ENCODE measurements at regions not wholly inside any gene's neighbourhood (a gene's known extent, or its start where the extent isn't known, plus 50 kb on each side); places are given as distances from the start of the nearest gene placed in this dataset.

GRCh38 chr17:59451706-59452105 is 113.7 kb upstream of the DHX40 start:
- Histone ChIP-seq H3K9ac (ENCODE audit: low read length) (no peak overlapping the region), H3K9me3 (ENCODE audit: control insufficient read depth, low read length) (no peaks in the 10 kb centered on the region), H3K36me3 (ENCODE audit: control insufficient read depth, insufficient read depth, low read length, severe bottlenecking) (no peaks in the 10 kb centered on the region), H3K4me1 (ENCODE audit: control insufficient read depth, insufficient read depth, low read length) (peaks cover 3% of the 10 kb centered on the region), H3K27me3 (replicated peaks; ENCODE audit: control insufficient read depth, insufficient read depth, low read length) (no peaks in the 10 kb centered on the region), H3K4me3 (ENCODE audit: low read length) (no peak overlapping the region)
- peak; percentile 19 for DNase-seq (ENCODE audit: low read depth)

DNA sequence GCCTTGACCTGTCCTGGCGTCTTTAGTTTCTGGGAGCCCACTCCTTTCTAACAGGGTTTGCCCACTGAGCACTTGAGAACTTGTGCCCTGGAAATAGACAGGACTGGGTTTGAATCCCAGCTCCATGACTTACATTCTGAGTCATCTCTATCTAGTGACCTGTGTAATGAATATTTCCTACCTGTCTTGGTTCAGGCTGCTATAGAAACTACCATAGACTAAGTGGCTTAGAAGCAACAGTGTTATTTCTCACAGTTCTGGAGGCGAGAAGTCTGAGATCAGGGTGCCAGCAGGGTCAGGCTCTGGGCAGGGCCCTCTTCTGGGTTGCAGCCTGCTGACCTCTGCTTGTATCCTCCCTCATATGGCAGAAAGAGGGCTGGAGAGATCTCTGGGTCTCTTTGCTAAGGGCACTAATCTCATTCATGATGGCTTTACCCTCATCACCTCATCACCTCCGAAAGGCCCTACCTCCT is 110.7 kb upstream of the DHX40 start:
- Histone ChIP-seq H3K36me3 (ENCODE audit: control insufficient read depth, insufficient read depth, low read length, severe bottlenecking) (no peaks in the 10 kb centered on the region), H3K9me3 (ENCODE audit: control insufficient read depth, low read length) (no peaks in the 10 kb centered on the region), H3K27me3 (replicated peaks; ENCODE audit: control insufficient read depth, insufficient read depth, low read length) (no peaks in the 10 kb centered on the region), H3K4me3 (ENCODE audit: low read length) (no peak overlapping the region), H3K4me1 (ENCODE audit: control insufficient read depth, insufficient read depth, low read length) (peaks cover 3% of the 10 kb centered on the region), H3K9ac (ENCODE audit: low read length) (no peak overlapping the region)
- no peak for DNase-seq (ENCODE audit: low read depth)

GRCh38 chr17:59456428-59456827 is 109.0 kb upstream of the DHX40 start:
- Histone ChIP-seq H3K36me3 (ENCODE audit: control insufficient read depth, insufficient read depth, low read length, severe bottlenecking) (no peaks in the 10 kb centered on the region), H3K27me3 (replicated peaks; ENCODE audit: control insufficient read depth, insufficient read depth, low read length) (no peaks in the 10 kb centered on the region), H3K9me3 (ENCODE audit: control insufficient read depth, low read length) (no peaks in the 10 kb centered on the region), H3K4me3 (ENCODE audit: low read length) (no peak overlapping the region), H3K4me1 (ENCODE audit: control insufficient read depth, insufficient read depth, low read length) (peaks cover 3% of the 10 kb centered on the region), H3K9ac (ENCODE audit: low read length) (no peak overlapping the region)
- DNase-seq (ENCODE audit: low read depth): no peak

GRCh38 chr17:59456923-59457615 is 108.3 kb upstream of the DHX40 start:
- no peaks in the 10 kb centered on the region for H3K9me3 ChIP-seq (ENCODE audit: control insufficient read depth, low read length)
- DNase-seq (ENCODE audit: low read depth): no peak
- H3K4me1 ChIP-seq (ENCODE audit: control insufficient read depth, insufficient read depth, low read length): no peaks in the 10 kb centered on the region
- H3K9ac ChIP-seq (ENCODE audit: low read length): no peak overlapping the region
- H3K27me3 ChIP-seq (replicated peaks; ENCODE audit: control insufficient read depth, insufficient read depth, low read length): no peaks in the 10 kb centered on the region
- H3K4me3 ChIP-seq (ENCODE audit: low read length): no peak overlapping the region
- H3K36me3 ChIP-seq (ENCODE audit: control insufficient read depth, insufficient read depth, low read length, severe bottlenecking): no peaks in the 10 kb centered on the region

DNA sequence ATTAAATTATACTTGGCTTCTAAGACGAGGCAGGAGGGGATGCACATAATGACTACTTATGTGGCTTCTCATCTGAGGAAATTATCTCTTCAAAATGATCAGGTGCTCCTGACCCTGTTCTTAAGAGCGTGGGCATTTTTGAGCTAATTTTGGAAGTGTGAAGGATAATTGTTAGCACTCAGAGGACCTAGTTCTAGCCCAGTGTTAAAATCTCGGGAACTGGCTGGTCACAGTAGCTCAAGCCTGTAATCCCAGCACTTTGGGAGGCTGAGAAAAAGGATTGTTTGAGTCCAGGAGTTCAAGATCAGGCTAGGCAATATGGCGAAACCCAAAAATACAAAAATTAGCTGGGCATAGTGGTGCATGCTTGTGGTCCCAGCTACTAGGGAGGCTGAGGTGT is 103.0 kb upstream of the DHX40 start:
- no peaks in the 10 kb centered on the region for H3K36me3 ChIP-seq (ENCODE audit: control insufficient read depth, insufficient read depth, low read length, severe bottlenecking)
- H3K9ac ChIP-seq (ENCODE audit: low read length): no peak overlapping the region
- DNase-seq (ENCODE audit: low read depth): no peak
- no peaks in the 10 kb centered on the region for H3K4me1 ChIP-seq (ENCODE audit: control insufficient read depth, insufficient read depth, low read length)
- no peaks in the 10 kb centered on the region for H3K27me3 ChIP-seq (replicated peaks; ENCODE audit: control insufficient read depth, insufficient read depth, low read length)
- H3K4me3 ChIP-seq (ENCODE audit: low read length): no peak overlapping the region
- H3K9me3 ChIP-seq (ENCODE audit: control insufficient read depth, low read length): no peaks in the 10 kb centered on the region

GRCh38 chr17:59464246-59464645 is 101.2 kb upstream of the DHX40 start:
- no peak overlapping the region for H3K9ac ChIP-seq (ENCODE audit: low read length)
- H3K4me3 ChIP-seq (ENCODE audit: low read length): no peak overlapping the region
- no peaks in the 10 kb centered on the region for H3K9me3 ChIP-seq (ENCODE audit: control insufficient read depth, low read length)
- H3K27me3 ChIP-seq (replicated peaks; ENCODE audit: control insufficient read depth, insufficient read depth, low read length): no peaks in the 10 kb centered on the region
- no peaks in the 10 kb centered on the region for H3K4me1 ChIP-seq (ENCODE audit: control insufficient read depth, insufficient read depth, low read length)
- DNase-seq (ENCODE audit: low read depth): no peak
- H3K36me3 ChIP-seq (ENCODE audit: control insufficient read depth, insufficient read depth, low read length, severe bottlenecking): no peaks in the 10 kb centered on the region

- Histone ChIP-seq H3K9me3 (ENCODE audit: control insufficient read depth, low read length) (no peaks in the 10 kb centered on the region), H3K4me3 (ENCODE audit: low read length) (no peak overlapping the region), H3K4me1 (ENCODE audit: control insufficient read depth, insufficient read depth, low read length) (no peaks in the 10 kb centered on the region), H3K36me3 (ENCODE audit: control insufficient read depth, insufficient read depth, low read length, severe bottlenecking) (no peaks in the 10 kb centered on the region), H3K9ac (ENCODE audit: low read length) (no peak overlapping the region), H3K27me3 (replicated peaks; ENCODE audit: control insufficient read depth, insufficient read depth, low read length) (no peaks in the 10 kb centered on the region)
- no peak for DNase-seq (ENCODE audit: low read depth)
Observed at GRCh38 chr17:59465949-59466307, 99.5 kb upstream of the DHX40 start.

- H3K9ac ChIP-seq (ENCODE audit: low read length): no peak overlapping the region
- H3K27me3 ChIP-seq (replicated peaks; ENCODE audit: control insufficient read depth, insufficient read depth, low read length): no peaks in the 10 kb centered on the region
- no peaks in the 10 kb centered on the region for H3K9me3 ChIP-seq (ENCODE audit: control insufficient read depth, low read length)
- no peak for DNase-seq (ENCODE audit: low read depth)
- H3K36me3 ChIP-seq (ENCODE audit: control insufficient read depth, insufficient read depth, low read length, severe bottlenecking): no peaks in the 10 kb centered on the region
- no peaks in the 10 kb centered on the region for H3K4me1 ChIP-seq (ENCODE audit: control insufficient read depth, insufficient read depth, low read length)
- no peak overlapping the region for H3K4me3 ChIP-seq (ENCODE audit: low read length)
Observed at GRCh38 chr17:59466946-59467801, 98.2 kb upstream of the DHX40 start.

DNA sequence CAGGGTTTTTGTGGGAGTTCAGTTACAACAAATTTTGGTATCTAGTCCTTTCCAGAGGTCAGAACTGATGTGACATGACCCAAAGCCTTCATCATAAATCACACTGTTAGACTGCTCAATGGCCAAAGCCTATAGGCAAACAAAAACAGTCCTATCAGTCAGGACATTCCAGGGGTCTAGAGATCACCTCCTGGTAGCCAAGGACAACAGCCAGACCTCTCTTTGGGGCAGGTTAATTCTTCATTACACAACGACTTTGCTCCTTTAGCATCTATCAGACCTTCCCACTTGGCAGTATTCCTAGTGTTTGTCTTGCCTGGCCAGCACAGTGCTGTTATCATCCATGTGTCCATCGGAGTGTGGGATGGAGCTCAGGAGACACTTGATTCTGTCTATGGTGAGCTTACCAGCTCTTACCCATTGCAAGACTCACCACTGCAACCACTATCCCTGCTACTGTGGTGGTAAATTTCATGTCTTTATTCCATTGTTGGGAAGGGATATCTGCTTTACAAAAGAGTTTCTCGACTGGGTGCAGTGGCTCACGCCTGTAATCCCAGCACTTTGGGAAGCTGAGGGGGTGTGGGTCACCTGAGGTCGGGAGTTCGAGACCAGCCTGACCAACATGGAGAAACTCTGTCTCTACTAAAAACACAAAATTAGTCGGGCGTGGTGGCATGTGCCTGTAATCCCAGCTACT is 95.5 kb upstream of the DHX40 start:
- DNase-seq (ENCODE audit: low read depth): no peak
- Histone ChIP-seq H3K9me3 (ENCODE audit: control insufficient read depth, low read length) (no peaks in the 10 kb centered on the region), H3K36me3 (ENCODE audit: control insufficient read depth, insufficient read depth, low read length, severe bottlenecking) (no peaks in the 10 kb centered on the region), H3K4me1 (ENCODE audit: control insufficient read depth, insufficient read depth, low read length) (no peaks in the 10 kb centered on the region), H3K27me3 (replicated peaks; ENCODE audit: control insufficient read depth, insufficient read depth, low read length) (no peaks in the 10 kb centered on the region), H3K9ac (ENCODE audit: low read length) (no peak overlapping the region), H3K4me3 (ENCODE audit: low read length) (no peak overlapping the region)

DNA sequence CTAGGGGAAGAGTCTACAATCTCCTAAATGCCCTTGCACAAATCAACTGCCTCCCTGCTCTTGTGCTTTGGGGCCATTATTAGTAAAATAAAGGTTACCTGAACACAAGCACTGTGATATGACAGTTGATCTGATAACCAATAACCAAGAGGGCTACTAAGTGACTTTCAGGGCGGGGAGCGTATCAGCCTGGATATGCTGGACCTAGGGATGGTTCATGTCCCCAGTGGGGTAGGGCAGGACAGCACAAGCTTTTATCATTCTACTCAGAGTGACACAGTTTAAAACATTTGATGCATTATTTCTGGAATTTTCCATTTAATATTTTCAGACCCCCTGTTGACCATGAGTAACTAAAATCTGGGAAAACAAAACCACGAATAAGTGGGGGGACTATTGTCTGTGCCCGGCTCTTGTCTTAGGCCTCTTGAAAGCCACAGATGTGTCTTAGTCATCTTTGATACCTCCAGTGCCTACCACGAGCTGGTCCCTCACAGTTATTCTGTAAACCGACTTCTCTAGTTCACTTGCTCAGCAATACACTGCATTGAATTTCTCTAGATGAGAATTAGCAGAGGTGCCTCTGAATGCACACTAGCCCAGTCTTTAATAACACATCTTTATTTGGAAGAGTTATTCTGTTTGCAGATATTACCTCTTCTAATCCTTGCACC is 94.6 kb upstream of the DHX40 start:
- DNase-seq (ENCODE audit: low read depth): no peak
- no peaks in the 10 kb centered on the region for H3K27me3 ChIP-seq (replicated peaks; ENCODE audit: control insufficient read depth, insufficient read depth, low read length)
- no peaks in the 10 kb centered on the region for H3K36me3 ChIP-seq (ENCODE audit: control insufficient read depth, insufficient read depth, low read length, severe bottlenecking)
- no peaks in the 10 kb centered on the region for H3K4me1 ChIP-seq (ENCODE audit: control insufficient read depth, insufficient read depth, low read length)
- H3K4me3 ChIP-seq (ENCODE audit: low read length): no peak overlapping the region
- H3K9me3 ChIP-seq (ENCODE audit: control insufficient read depth, low read length): no peaks in the 10 kb centered on the region
- no peak overlapping the region for H3K9ac ChIP-seq (ENCODE audit: low read length)

- no peaks in the 10 kb centered on the region for H3K36me3 ChIP-seq (ENCODE audit: control insufficient read depth, insufficient read depth, low read length, severe bottlenecking)
- DNase-seq (ENCODE audit: low read depth): no peak
- H3K9ac ChIP-seq (ENCODE audit: low read length): no peak overlapping the region
- H3K4me1 ChIP-seq (ENCODE audit: control insufficient read depth, insufficient read depth, low read length): no peaks in the 10 kb centered on the region
- no peak overlapping the region for H3K4me3 ChIP-seq (ENCODE audit: low read length)
- peaks cover 3% of the 10 kb centered on the region for H3K27me3 ChIP-seq (replicated peaks; ENCODE audit: control insufficient read depth, insufficient read depth, low read length)
- H3K9me3 ChIP-seq (ENCODE audit: control insufficient read depth, low read length): no peaks in the 10 kb centered on the region
Observed at GRCh38 chr17:59476413-59476812, 89.0 kb upstream of the DHX40 start.

Data from adipocyte (in vitro differentiated cells).